ENCODE measurements at regions not wholly inside any gene's neighbourhood (a gene's known extent, or its start where the extent isn't known, plus 50 kb on each side); places are given as distances from the start of the nearest gene placed in this dataset.
A peak's percentile ranks its signal among the peaks of the same experiment; 100 is the strongest.

DNA sequence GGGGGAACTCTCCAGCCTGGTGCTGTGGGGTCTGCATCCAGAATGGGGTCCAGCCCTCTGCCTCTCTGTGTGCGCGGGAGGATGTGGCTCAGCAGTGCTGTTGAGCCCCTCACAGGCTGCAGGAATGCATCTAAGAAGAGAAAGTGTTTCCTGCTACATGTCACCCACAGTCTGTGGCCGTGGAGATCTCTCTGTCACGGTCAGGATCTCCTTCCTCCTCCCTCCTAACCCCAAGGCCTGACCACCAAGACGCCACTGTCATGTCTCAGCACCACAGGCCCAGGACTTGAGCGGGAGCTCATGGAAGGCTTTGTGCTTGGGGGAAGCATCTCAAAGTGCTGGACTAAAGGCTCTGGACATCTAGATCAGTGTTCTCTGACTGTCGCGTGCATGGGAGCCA is 90.1 kb downstream of the SREK1 start:
- peaks cover 10% of the 10 kb centered on the region for H3K4me1 Mint-ChIP-seq (ENCODE audit: unreplicated experiment)
- DNase-seq (ENCODE audit: extremely low spot score, unreplicated experiment), result no peak
- H3K4me3 Mint-ChIP-seq, result no peak overlapping the region
- H3K36me3 Mint-ChIP-seq, result no peaks in the 10 kb centered on the region
- H3K27ac Mint-ChIP-seq, result no peak overlapping the region
- peaks cover 22% of the 10 kb centered on the region for H3K27me3 Mint-ChIP-seq
- TF ChIP-seq, protein P1, sequence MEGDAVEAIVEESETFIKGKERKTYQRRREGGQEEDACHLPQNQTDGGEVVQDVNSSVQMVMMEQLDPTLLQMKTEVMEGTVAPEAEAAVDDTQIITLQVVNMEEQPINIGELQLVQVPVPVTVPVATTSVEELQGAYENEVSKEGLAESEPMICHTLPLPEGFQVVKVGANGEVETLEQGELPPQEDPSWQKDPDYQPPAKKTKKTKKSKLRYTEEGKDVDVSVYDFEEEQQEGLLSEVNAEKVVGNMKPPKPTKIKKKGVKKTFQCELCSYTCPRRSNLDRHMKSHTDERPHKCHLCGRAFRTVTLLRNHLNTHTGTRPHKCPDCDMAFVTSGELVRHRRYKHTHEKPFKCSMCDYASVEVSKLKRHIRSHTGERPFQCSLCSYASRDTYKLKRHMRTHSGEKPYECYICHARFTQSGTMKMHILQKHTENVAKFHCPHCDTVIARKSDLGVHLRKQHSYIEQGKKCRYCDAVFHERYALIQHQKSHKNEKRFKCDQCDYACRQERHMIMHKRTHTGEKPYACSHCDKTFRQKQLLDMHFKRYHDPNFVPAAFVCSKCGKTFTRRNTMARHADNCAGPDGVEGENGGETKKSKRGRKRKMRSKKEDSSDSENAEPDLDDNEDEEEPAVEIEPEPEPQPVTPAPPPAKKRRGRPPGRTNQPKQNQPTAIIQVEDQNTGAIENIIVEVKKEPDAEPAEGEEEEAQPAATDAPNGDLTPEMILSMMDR (conservative IDR thresholded peaks at IDR 0.05), result no peak
- H3K9me3 Mint-ChIP-seq, result peaks cover 4% of the 10 kb centered on the region

DNA sequence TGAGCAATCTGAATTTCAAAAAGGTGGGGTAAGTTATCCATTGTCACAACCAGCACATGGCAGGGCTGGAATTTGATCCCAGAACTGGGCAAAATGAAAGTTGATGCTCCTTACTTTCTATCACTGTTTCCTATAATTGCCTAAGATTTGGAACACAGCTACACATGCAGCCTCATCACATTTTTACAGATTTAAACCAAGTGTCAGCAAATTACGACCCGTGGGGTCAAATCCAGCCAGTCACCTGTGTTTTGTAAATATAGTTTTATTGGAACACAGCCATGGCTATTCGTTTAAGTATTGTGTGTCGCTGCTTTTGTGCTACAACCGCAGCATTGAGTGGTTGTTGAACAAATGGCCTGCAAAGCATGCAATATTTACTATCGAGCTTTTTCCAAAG is 94.3 kb downstream of the SREK1 start:
- Mint-ChIP-seq H3K9me3 (no peaks in the 10 kb centered on the region), H3K27ac (no peak overlapping the region), H3K4me1 (ENCODE audit: unreplicated experiment) (no peaks in the 10 kb centered on the region), H3K4me3 (no peak overlapping the region), H3K36me3 (no peaks in the 10 kb centered on the region), H3K27me3 (peaks cover 46% of the 10 kb centered on the region)
- TF ChIP-seq, protein P1 (conservative IDR thresholded peaks at IDR 0.05), result no peak
- no peak for DNase-seq (ENCODE audit: extremely low spot score, unreplicated experiment)

DNA sequence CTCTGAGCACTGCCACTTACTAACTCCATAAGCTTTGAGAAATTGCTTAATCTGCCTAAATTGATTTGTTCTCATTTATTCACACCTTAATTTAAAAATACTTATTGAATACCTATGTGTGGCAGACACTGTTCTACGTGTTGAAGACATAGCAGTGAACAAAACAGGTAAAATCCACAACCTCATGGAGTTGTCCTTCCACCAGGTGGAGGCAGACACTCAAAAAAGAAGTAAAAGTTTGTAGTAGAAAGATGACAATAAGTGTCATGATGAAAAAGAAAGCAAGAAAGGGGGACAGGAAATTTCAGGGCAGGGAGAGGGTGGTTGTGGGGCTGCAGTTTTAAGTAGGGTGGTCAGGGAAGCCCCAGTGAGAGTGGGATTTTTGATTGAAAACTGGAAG is 94.9 kb downstream of the SREK1 start:
- no peaks in the 10 kb centered on the region for H3K36me3 Mint-ChIP-seq
- H3K27ac Mint-ChIP-seq, result no peak overlapping the region
- no peak overlapping the region for H3K4me3 Mint-ChIP-seq
- DNase-seq (ENCODE audit: extremely low spot score, unreplicated experiment), result no peak
- TF ChIP-seq, protein P1 (conservative IDR thresholded peaks at IDR 0.05), result peak; percentile 51
- peaks cover 46% of the 10 kb centered on the region for H3K27me3 Mint-ChIP-seq
- no peaks in the 10 kb centered on the region for H3K9me3 Mint-ChIP-seq
- H3K4me1 Mint-ChIP-seq (ENCODE audit: unreplicated experiment), result no peaks in the 10 kb centered on the region

DNA sequence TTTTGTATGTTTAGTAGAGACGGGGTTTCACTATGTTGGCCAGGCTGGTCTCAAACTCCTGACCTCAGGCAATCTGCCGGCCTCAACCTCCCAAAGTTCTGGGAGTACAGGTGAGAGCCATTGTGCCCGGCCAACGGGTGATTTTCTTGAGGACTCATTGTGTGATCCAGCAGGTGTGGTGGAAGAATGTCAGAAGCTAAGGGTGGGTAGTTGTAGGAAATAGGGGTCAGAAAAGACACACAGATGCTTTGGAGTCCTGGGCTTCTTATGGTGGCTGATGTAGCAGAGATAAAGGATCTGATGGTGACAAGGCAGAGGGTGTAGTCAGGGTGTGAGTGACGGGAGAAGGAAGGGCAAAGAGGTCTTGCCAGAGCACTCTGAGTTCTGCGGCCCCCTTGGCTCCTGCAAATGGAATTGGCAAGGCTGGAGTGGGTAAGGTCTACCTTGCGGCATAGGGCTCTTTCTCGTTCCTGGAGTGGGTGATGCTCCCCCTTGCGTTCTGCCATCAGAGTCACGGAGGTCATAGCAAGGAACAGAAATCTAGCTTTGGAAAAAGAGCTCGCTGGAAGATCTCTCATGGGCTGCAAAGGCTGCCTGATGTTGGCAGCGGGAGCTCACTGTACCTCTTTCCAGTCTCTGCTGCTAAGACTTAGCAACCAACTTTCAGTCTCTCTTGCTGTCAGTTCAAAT is 97.2 kb downstream of the SREK1 start:
- H3K27ac Mint-ChIP-seq, result no peak overlapping the region
- H3K9me3 Mint-ChIP-seq, result no peaks in the 10 kb centered on the region

DNA sequence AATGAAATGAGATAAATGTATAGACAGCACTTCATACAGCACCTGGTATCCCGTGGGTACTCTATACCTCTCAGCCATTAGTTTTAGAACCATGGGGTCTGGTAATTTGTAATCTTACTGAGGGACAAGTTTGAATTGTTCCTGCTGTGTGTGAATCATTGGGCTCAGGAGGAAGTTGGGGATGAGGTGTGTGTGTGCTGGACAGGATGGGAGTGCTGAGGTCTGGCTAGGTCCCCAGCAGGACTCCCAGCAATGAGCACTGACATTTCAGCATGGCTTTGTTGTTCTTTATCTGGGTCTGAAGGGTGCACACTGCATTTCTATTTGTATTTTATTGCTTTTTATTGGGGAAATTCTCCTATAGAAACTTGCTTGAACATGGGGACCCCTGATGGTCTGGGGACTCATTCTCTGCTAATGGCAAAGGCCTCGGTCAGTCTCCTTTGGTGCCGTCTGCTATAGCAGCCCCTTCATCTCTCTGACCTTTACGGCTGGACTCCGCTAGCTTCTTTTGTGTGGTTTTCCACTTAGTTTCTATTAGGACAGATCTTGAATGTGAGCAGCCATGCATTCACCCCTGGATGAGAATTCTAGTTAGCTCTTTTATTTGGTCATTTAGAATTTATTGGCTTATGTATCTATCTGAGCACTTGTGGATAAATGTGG is 98.1 kb downstream of the SREK1 start:
- Mint-ChIP-seq H3K36me3 (no peaks in the 10 kb centered on the region), H3K27me3 (peaks cover 42% of the 10 kb centered on the region), H3K4me3 (no peak overlapping the region), H3K27ac (no peak overlapping the region), H3K9me3 (no peaks in the 10 kb centered on the region), H3K4me1 (ENCODE audit: unreplicated experiment) (no peaks in the 10 kb centered on the region)
- TF ChIP-seq, protein P1 (conservative IDR thresholded peaks at IDR 0.05), result no peak
- DNase-seq (ENCODE audit: extremely low spot score, unreplicated experiment), result no peak

More for the DNA sequence above, 97.2 kb downstream of the SREK1 start:
- H3K4me1 Mint-ChIP-seq (ENCODE audit: unreplicated experiment), result no peaks in the 10 kb centered on the region
- no peaks in the 10 kb centered on the region for H3K36me3 Mint-ChIP-seq
- DNase-seq (ENCODE audit: extremely low spot score, unreplicated experiment), result no peak
- peaks cover 42% of the 10 kb centered on the region for H3K27me3 Mint-ChIP-seq
- no peak overlapping the region for H3K4me3 Mint-ChIP-seq
- TF ChIP-seq, protein P1 (conservative IDR thresholded peaks at IDR 0.05), result no peak
